Activated T-cell treated with anti-CD3 and anti-CD28 coated beads, Interleukin-2, amount 50 U/mL, for 4 hours (primary cell): ENCODE measurements at regions not wholly inside any gene's neighbourhood (a gene's known extent, or its start where the extent isn't known, plus 50 kb on each side); places are given as distances from the start of the nearest gene placed in this dataset.

Experiments used
- ATAC-seq, 2 donors: fragments of 200-7000 bp; cut with Tn5 transposase; one replicate each; pipeline ENCODE4 v1.10.0; 2021
- DNase-seq: peaks from one replicate; pipeline ENCODE4 v3.0.0-alpha.2; 2020
- H3K27me3 Mint-ChIP-seq: one replicate; pipeline ENCODE4 v1.8.0; 2021; ENCODE audit warnings: low read depth, mixed read lengths
- H3K36me3 Mint-ChIP-seq: one replicate; pipeline ENCODE4 v1.8.0; 2022; ENCODE audit warnings: mixed read lengths; ENCODE audit not compliant: insufficient read depth
- H3K4me1 Mint-ChIP-seq: one replicate; pipeline ENCODE4 v1.8.0; 2021; ENCODE audit warnings: low read depth, mixed read lengths
- H3K4me3 Mint-ChIP-seq: one replicate; pipeline ENCODE4 v1.8.0; 2021; ENCODE audit warnings: mild to moderate bottlenecking, moderate library complexity, mixed read lengths
- H3K9me3 Mint-ChIP-seq: one replicate; pipeline ENCODE4 v1.8.0; 2021; ENCODE audit warnings: mixed read lengths

DNA sequence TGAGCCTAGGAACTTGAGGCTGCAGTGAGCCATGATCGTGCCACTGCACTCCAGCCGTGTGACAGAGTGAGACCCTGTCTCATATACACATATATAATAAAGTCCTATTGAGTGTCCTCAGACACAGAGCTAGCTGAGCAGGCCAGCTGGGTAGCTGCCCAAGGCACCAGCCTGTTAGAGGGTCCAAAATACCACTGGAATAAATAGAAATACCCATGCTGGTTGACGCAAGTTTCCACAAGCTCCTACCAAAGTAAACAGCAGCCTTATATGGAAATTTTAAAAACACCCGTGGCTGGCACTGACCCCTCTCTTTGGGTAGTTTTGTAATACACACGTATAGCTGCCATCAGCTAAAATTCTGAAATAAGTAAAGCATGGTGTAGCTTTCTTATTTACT is 348.6 kb downstream of the BCOR start:
- ATAC-seq, result no peak
- Mint-ChIP-seq H3K4me3 (no peak overlapping the region), H3K4me1 (peaks cover 4% of the 10 kb centered on the region), H3K27me3 (no peaks in the 10 kb centered on the region), H3K9me3 (no peaks in the 10 kb centered on the region), H3K36me3 (no peaks in the 10 kb centered on the region)
- DNase-seq, result no peak

DNA sequence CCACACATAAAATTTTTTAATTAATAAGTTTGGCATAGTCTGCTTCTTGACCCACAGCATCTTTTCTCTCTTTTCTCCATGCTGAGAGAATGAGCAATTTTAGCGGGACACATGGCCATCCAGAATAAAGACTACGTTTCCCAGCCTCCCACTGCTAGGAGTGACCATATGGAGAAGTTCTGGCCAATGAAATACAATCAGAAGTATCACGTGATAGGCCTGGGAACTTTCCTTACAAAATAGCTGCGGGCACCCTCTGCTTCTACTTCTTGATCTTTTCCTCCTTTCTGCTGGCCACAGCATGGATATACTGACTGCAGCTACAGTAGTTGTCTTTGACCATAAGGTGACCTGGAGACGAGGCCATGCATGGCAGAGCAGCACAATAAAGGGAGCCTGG is 348.0 kb downstream of the BCOR start:
- Mint-ChIP-seq H3K36me3 (no peaks in the 10 kb centered on the region), H3K27me3 (no peaks in the 10 kb centered on the region), H3K4me1 (peaks cover 4% of the 10 kb centered on the region), H3K9me3 (no peaks in the 10 kb centered on the region), H3K4me3 (no peak overlapping the region)
- ATAC-seq (no peak), DNase-seq (no peak)

GRCh38 chrX:39750256-39750790 is 347.4 kb downstream of the BCOR start:
- Mint-ChIP-seq H3K9me3 (no peaks in the 10 kb centered on the region), H3K36me3 (no peaks in the 10 kb centered on the region), H3K27me3 (no peaks in the 10 kb centered on the region), H3K4me1 (peaks cover 4% of the 10 kb centered on the region), H3K4me3 (no peak overlapping the region)
- DNase-seq, result no peak
- ATAC-seq, result no peak

- Mint-ChIP-seq H3K9me3 (no peaks in the 10 kb centered on the region), H3K36me3 (no peaks in the 10 kb centered on the region), H3K27me3 (no peaks in the 10 kb centered on the region), H3K4me1 (peaks cover 4% of the 10 kb centered on the region), H3K4me3 (no peak overlapping the region)
- ATAC-seq, result no peak
- DNase-seq, result no peak
These were observed 346.9 kb downstream of the BCOR start for GRCh38 chrX:39750848-39751247.

DNA sequence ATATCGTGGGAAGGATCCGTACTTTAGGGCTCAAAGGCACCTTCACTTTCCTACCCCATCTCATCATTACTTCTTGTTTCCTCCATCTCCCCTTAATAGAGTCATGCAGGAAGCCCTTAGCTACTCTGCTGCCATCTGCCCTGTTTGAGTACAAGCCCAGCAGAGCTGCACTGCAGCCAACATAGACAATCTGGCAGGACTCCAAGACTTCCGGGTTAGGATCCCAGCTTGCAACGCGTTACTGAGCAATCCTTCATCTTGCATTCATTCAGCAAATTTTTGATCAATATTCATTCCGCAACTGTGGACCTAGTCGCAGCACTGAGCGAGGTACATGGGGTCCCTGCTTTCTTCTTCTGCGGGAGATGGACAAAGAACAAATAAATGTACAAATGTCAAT is 344.9 kb downstream of the BCOR start:
- no peak overlapping the region for H3K4me3 Mint-ChIP-seq
- no peak for ATAC-seq
- H3K36me3 Mint-ChIP-seq, result no peaks in the 10 kb centered on the region
- H3K27me3 Mint-ChIP-seq, result no peaks in the 10 kb centered on the region
- H3K4me1 Mint-ChIP-seq, result peaks cover 4% of the 10 kb centered on the region
- H3K9me3 Mint-ChIP-seq, result no peaks in the 10 kb centered on the region
- DNase-seq, result no peak

GRCh38 chrX:39753293-39753996 is 344.3 kb downstream of the BCOR start:
- Mint-ChIP-seq H3K4me1 (peaks cover 4% of the 10 kb centered on the region), H3K9me3 (no peaks in the 10 kb centered on the region), H3K4me3 (no peak overlapping the region), H3K27me3 (no peaks in the 10 kb centered on the region), H3K36me3 (no peaks in the 10 kb centered on the region)
- DNase-seq, result no peak
- no peak for ATAC-seq

- no peaks in the 10 kb centered on the region for H3K27me3 Mint-ChIP-seq
- ATAC-seq, result no peak
- no peak for DNase-seq
- H3K4me1 Mint-ChIP-seq, result peaks cover 4% of the 10 kb centered on the region
- no peaks in the 10 kb centered on the region for H3K36me3 Mint-ChIP-seq
- no peak overlapping the region for H3K4me3 Mint-ChIP-seq
- H3K9me3 Mint-ChIP-seq, result no peaks in the 10 kb centered on the region
These were observed 342.4 kb downstream of the BCOR start for GRCh38 chrX:39755143-39756032.

GRCh38 chrX:39756086-39756883 is 341.5 kb downstream of the BCOR start:
- Mint-ChIP-seq H3K4me3 (no peak overlapping the region), H3K9me3 (no peaks in the 10 kb centered on the region), H3K4me1 (peaks cover 12% of the 10 kb centered on the region)

GRCh38 chrX:39757971-39758370 is 339.8 kb downstream of the BCOR start:
- DNase-seq (no peak), ATAC-seq (no peak)
- H3K36me3 Mint-ChIP-seq, result no peaks in the 10 kb centered on the region
- no peaks in the 10 kb centered on the region for H3K27me3 Mint-ChIP-seq
- H3K9me3 Mint-ChIP-seq, result no peaks in the 10 kb centered on the region
- H3K4me1 Mint-ChIP-seq, result peaks cover 14% of the 10 kb centered on the region
- no peak overlapping the region for H3K4me3 Mint-ChIP-seq

More at GRCh38 chrX:39756086-39756883, 341.5 kb downstream of the BCOR start:
- Mint-ChIP-seq H3K36me3 (no peaks in the 10 kb centered on the region), H3K27me3 (no peaks in the 10 kb centered on the region)
- DNase-seq (no peak), ATAC-seq (no peak)

DNA sequence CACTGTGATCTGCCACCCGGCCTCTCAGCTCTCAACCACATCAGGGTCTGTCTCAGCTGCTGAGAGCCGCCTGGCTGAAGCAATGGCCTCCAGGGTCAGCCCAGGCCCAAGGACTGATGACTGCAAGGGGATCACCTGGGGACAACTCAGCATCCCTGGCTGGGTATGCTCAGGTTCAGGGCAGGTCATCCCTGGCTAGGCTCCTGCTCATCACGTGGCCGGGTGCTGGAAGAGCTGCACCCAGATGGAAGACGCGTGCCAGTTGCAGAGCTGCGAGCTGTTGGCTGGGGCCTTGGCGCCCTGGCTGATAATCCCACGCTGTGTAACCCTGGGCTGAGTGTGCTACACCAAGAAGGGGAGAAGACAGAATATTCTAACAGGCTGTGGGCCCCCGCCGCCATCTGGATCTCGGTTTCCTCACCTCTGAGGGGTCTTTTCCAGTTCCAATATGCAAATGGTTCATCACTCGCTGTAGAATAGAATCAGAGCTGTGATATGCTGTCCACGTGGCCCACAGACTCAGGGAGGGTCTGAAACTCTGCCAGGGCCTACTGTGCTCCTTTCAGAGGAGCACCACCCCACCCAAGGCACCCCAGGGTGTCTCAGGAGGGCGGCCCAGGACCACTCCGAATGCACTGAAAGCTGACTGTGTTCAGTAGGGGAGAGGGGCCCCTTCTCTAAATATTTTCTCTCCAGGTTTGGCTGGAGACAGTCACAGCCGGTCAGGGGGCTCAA is 338.8 kb downstream of the BCOR start:
- DNase-seq (no peak), ATAC-seq (no peak)
- Mint-ChIP-seq H3K4me3 (no peak overlapping the region), H3K36me3 (no peaks in the 10 kb centered on the region), H3K4me1 (peaks cover 11% of the 10 kb centered on the region), H3K9me3 (no peaks in the 10 kb centered on the region), H3K27me3 (no peaks in the 10 kb centered on the region)

DNA sequence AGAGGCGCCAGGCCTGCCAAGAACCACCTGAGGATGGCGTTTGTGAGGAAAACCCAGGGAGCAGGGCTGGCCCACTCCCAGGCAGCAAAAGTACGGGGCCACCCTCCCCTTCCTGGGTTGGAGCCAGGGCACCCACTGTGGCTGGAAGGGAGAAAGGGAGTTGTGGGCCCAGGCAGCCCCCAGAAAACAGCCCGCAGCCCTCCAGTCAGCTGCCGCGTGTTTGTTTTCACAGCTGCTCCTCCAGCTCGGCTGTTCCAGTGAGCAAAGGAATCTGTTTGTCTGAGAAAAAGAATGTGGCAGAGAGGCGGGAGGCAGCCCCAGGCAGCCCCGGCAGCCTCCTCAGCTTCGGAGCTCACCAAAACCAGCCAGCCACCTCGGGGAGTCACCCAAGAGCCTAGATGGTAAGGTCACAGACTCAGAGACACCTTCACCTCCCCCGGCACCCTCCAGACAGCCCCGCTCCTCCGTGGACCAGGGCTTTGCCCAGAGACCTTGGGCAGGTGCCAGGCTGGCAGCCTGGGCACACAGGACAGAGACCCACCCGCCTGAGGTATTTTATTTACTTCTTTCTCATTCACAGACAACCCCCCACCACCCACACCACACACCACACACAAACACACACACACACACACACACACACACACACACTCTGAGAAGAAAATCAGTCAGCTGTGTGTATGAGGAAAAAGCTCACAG is 338.1 kb downstream of the BCOR start:
- H3K36me3 Mint-ChIP-seq, result no peaks in the 10 kb centered on the region
- H3K4me1 Mint-ChIP-seq, result peaks cover 11% of the 10 kb centered on the region
- H3K27me3 Mint-ChIP-seq, result no peaks in the 10 kb centered on the region
- no peaks in the 10 kb centered on the region for H3K9me3 Mint-ChIP-seq
- no peak for ATAC-seq
- DNase-seq, result no peak
- H3K4me3 Mint-ChIP-seq, result no peak overlapping the region

DNA sequence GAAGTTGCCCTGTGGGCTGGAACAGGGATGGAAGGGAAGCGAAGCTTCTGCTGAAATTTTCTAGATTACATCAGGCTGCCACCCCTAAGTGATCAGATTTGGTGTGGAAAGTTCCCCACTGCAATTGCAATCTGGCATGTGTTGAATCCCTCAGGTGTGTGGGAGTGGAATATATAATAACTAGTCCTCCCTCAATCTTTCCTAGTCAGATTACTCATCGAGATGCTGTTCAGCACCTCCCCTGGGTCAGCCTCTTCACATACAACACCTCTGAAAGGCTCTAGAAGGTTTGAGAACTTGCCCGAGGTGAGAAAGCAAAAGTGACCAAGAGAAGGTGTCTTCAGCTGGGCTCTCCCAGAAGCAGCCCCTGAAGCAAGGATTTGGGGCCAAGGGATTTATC is 336.8 kb downstream of the BCOR start:
- peaks cover 15% of the 10 kb centered on the region for H3K4me1 Mint-ChIP-seq
- DNase-seq (no peak), ATAC-seq (peak; percentile 75 to 77)
- H3K4me3 Mint-ChIP-seq, result no peak overlapping the region
- H3K36me3 Mint-ChIP-seq, result no peaks in the 10 kb centered on the region
- H3K9me3 Mint-ChIP-seq, result no peaks in the 10 kb centered on the region
- H3K27me3 Mint-ChIP-seq, result no peaks in the 10 kb centered on the region

DNA sequence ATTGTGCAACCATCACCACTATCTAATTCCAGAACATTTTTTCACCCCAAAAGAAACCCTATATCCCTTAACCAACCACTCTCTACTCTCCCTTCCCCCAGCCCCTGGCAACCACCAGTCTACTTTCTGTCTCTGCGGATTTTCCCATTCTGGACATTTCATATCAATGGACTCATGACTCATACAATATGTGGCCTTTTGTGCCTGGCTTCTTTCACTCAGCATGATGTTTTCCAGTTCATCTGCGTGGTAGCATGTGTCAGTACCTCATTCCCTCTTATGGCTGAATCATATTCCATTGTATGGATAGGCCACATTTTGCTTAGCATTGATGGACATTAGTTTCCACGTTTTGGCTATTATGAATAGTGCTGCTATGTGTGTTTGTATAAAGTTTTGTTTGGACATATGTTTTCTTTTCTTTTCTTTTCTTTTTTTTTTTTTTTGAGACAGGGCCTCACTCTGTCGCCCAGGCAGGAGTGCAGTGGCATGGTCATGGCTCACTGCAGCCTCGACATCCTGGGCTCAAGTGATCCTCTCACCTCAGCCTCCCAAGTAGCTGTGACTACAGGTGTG is 335.4 kb downstream of the BCOR start:
- no peak for DNase-seq
- H3K9me3 Mint-ChIP-seq, result no peaks in the 10 kb centered on the region
- no peaks in the 10 kb centered on the region for H3K36me3 Mint-ChIP-seq
- no peak for ATAC-seq
- peaks cover 23% of the 10 kb centered on the region for H3K4me1 Mint-ChIP-seq
- H3K4me3 Mint-ChIP-seq, result no peak overlapping the region
- no peaks in the 10 kb centered on the region for H3K27me3 Mint-ChIP-seq
